Activated T-helper 1 cell treated with Interleukin-2 at 50 U/mL for 16 hours (primary cell): ENCODE measurements at regions not wholly inside any gene's neighbourhood (a gene's known extent, or its start where the extent isn't known, plus 50 kb on each side); places are given as distances from the start of the nearest gene placed in this dataset.
"Not testable (repeated sequence)": the region's sequence is repeated elsewhere in the genome, so short reads cannot be mapped to it uniquely, and the experiment has no call there.

ENCODE experiments used
- DNase-seq: peaks from one replicate; pipeline ENCODE4 v3.0.0-alpha.2; 2020; ENCODE audit warnings: low read depth

DNA sequence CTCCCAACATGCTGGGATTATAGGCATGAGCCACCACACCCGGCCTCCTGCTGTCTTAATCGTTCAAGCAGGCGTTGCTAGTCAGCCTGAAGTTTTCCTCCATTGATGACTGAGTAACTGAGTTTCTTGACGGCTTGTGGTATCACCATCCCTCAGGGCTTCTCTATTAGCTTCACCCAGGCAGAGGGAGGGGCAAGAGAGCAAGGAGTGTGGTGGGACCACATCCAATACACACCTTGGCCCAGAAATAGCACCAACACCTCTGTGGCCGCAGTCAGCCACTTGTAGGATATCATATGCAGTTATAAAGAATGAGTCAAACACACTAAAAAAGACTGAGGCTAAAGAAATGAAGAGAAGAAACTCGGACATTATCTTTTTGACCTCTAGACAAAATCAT lies 1009.4 kb upstream of the CELF4 start:
- DNase-seq, result no peak

DNA sequence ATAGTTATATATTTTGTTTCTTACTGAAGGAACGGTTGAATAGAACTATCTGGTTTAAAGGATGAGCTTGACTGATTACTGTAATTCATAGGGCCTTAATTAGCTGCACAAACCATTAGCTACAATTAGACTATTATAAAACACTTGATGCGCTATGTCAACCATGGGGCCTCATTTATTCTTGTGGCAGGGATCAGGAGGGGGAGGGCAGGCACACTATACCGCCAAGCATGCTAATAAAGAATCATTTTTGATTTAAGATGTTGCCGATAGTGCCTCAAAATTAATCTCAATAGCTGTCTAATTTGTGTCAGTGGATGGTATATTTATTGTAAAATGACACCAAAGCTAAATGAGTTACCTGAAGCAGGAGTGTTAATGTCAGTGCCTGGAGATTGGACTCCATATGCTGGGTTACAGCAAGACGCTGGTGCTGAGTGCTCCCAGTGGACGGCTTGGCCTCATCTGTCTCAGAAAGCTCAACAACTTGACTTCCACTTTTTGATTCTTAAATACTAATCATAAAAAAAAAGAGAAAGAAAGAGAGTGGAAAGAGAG lies 1007.0 kb upstream of the CELF4 start:
- DNase-seq, result no peak

DNA sequence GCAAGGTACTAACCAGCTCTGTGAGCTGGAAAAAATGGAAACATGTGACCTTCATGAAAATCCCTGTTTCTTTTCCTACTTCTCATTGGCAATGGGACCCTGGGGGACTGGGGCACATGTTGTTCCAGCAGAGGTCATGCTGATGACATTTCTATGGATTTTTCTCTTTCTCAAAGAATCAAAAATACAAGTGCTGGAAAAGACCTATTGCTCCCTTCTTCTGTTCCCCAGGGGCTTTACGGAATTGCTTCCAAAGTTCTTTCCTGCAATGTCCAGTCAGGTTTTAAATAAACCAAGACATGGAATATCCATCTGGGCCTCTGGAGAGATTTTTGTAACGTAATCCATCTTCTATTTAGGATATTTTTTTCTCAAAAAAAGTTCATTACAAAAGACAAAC lies 1006.1 kb upstream of the CELF4 start:
- no peak for DNase-seq

DNA sequence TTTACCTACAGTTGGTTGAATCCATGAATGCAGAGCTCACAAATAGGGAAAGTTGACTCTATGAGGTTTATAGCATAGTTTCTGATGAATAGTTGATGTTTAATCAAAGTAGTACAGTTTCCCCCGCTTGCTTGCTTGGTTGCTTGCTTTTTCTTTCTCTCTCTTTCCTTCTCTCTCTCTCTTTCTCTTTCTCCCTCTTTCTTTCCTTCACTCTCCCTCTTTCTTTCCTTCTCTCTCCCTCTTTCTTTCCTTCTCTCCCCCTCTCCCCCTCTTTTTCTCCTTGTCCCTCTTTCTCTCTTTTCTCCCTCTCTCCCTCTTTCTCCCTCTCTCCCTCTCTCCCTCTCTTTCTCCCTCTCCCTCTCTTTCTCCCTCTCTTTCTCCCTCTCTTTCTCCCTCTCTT lies 999.9 kb upstream of the CELF4 start:
- DNase-seq, result no peak

DNA sequence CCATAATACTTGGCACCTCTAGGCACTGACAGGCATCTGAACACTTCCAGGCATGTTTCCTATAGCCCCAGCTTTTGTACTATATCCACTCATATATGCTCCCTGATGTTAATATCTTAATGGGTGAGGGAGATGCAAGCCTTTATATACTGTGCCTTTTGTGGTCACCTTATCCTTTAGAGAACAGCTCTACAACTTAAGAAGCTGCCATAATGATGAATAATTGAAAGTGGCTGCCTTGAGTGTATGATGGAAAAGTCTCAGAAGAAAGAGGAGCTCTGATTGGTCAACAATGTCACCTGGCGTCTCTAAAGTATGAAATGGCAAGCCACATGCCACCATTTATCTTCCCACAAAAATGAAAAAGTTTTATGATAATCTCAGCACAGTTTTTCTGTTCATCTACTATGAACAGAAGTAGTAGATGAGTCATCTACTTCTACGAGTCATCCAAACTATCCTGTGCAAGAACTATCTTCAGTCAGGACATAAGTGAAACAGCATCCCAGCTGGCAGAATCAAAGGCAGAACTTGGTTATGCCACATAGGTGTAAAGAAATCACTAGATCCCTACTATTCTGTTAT lies 997.9 kb upstream of the CELF4 start:
- DNase-seq, result no peak

DNA sequence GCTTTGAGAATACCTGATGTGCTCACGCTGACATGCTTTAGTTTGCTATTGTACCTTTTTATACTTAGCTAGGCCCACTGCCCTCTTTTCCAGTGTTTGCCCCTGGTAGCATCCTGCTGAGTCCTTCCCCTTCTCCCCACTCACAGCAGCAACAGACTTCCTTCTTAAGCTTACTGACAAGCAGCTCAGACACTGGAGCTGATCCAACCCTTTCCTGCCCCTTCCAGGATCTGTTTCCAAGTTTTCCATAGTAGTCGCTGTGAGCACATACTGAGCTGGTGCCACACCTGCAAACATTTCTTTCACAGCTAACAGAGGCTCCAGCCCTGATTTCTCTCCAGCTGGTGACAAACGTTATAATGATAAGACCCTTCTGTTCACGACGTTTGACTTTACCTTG lies 991.4 kb upstream of the CELF4 start:
- DNase-seq, result no peak

DNA sequence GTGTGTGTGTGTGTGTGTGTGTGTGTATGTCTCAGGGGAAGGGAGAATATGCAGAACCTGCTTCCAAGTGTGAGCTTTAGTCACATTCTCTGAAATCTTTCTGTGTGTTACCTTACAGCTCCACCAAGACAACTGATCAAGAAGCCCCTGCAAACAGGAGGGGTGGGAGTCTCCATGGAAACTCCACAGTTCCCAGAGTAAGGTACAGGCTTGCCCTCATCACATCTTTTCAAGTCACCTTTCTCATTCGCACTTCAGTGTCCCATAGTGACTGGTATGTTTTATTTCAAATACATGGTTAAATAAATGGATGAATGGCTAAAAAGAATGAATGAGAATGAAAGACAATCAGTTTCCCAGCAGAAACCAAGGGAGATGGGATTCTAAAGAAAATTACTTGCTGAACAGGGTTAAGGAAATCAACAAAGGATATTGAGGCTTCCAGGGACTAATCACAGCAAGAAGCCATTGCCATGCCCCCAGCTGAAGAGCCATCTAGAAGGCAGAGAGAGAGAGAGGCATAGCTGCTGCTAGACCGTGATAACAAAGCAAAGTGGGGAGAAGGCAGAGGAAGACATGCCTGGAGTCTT lies 987.2 kb upstream of the CELF4 start:
- DNase-seq, result no peak

DNA sequence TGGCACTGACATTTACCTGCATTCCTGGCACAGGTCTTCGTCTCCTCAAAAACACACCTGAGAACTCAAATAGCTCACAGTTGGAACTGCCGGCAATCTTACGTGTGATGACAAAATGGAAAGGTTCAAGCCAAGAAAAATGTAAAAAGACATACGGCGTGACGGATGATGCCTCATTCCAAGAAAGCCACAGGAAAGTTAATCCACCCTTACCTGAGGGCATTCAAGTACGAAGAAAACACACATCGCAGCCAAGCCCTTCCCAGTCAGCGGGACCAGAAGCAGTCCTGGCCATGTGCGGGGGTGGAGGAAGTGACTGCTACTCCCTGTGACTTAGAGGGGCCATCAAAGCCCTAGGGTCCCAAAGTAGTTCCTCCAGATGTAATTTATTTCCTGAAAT lies 986.3 kb upstream of the CELF4 start:
- no peak for DNase-seq

DNA sequence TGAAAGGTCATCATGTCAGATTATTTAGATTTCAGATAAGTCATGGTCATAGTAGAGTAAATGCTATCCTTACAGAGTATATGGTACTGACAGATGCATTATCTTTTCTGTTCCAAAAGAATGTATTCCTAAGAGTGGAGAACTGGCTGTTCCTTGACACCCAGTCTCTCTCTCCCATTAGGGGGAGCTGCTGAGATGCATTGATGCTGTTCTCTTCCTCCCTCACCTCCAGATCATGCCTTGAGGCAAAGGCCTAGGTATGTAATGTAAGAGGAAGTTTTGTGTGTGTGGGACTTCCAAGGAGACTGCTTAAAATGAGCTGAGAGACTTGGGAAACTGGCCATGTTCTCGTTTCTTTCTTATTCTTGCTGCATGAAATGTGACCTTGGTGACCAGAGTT lies 979.5 kb upstream of the CELF4 start:
- DNase-seq, result no peak

DNA sequence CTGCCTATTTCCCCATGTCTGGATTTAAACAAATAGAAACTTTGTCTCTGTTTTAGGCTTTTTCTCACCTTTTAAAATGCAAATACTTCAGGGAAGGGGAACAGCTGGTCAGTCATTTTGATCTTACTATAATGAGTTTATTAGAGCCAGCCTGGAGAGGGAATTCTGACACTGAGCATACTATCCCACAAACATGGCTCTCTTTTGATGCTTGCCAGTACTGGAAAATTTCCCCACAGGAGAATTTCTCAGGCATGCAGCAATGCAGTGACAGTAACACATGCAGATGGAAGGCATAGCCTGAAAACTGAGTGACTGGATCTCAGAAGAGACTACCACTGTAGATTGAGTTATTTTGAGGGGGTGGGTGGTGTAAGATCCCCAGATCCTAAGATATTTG lies 974.3 kb upstream of the CELF4 start:
- no peak for DNase-seq

DNA sequence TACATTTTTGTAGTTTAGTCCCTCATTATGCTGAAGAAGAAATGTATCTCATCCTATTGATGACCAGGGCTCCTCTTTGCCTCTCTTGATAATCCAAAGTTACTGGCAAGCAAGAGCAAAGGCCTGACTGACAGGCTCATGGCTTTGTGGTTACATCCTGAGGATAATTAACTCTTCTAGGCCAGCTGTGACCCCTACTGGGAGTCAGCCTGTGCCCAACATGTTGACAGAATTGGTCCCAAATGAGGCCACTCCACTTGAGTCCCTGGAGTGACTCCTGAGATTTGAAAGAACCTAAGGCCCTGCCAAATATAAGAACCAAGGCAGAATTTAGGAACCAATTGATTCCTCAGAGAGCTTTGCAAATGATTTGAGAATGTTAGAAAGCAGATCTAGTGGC lies 973.8 kb upstream of the CELF4 start:
- DNase-seq, result no peak

DNA sequence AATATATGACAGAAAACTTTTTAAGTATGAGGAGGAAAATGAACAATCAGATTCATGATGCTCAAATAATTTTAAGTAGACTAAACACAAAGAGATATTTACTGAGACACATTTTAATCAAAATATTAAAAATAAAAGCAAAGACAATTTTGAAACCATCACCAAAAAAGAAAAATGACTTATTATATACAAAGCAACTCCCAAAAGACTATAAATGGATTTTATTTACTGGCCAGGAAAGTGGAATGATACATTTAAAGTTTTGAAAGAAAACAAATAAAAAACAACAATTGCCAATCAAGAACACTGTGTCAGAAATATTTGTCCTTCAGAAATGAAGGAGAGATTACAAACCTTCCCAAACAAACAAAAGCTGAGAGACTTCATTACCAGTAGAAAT lies 968.5 kb upstream of the CELF4 start:
- no peak for DNase-seq

DNA sequence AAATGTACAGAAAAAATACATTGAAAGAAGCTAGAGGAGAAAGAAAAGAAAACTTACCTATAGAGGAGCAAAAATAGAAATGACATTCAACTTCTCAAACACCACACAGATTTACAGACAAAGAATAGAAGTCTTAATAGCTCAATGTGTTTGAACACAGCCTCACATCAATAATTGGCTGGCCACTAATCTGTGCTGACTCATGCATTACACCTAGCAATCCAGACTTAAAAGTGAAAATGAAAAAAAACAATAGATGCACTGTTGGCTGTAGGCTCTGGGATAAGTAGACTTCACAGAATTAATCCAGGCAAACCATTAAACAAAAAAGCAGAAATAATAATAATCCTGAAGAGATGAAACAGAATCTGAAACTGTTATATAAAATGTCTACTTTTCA lies 961.3 kb upstream of the CELF4 start:
- DNase-seq, result no peak

DNA sequence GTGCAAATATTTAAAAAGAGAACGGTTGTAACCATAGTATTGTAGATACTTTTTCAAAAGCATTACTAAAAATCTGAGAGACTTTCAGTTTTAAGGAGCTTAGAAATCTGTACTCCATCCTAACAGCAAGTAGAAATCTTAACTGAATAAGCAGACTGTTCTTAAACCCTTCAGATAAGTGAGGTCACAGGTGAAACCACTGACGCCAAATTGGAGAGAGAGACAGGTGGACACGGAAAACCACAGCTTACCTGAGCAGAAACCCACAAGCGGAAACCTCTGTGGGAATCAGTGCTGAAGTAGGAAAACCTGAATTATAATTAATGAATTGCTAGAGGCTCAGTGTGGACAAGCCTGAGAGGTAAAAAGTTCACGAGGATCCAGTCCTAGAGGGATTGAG lies 959.4 kb upstream of the CELF4 start:
- DNase-seq, result no peak

DNA sequence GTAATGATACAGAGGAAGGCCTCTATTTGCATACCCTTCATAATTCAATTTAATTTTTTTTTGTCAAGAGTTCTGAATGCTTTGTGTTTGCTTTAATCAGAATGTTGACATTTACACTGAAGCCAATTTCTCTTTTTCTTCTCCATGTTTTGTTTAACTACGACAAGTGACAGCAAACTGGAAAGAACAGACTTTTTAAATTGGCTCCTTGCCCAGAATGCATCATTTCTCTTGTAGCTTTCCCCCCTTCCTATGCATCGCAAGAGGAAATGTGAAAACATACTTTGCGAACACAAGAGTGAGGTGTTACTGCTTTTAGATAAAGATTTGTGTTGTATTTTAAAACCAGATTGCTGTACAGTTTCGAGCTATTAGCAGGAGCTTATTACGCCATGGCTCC lies 955.2 kb upstream of the CELF4 start:
- DNase-seq, result no peak

DNA sequence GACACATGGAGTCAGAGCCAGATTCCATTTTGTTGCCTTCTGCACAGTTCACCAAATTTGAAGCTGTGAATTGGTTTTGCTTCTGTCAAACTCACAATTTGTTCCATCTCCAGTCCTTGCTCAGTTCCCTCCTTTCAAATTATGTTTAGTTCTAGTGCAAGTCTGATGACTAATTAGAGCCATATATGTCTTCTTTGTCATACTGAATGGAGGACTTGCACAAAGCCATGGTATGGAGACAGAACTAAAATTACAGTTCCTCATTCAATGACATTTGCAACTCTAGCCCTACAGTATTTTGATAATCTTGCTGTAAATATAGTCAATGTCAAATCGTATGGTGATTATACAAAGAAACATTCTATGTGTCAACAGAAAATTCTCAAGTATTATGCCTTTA lies 936.9 kb upstream of the CELF4 start:
- DNase-seq, result no peak

DNA sequence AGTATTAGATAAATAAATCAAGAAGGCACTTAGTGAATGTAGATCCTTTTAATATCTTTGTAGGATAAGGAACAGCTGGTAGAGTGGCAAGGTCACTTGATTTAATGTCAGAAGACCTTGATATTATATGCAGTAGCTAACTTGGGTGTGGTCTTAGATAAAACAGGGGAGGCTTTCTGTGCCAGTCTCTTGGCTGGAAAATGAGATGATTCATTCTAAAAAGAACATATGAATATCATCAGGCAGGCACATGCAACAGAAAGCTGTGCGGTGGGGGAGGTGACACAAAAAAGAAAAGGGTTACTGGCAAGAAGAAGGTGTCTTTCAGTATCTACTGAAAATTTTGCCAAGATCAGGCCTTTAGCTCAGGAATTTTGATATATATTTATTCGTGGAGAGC lies 931.7 kb upstream of the CELF4 start:
- DNase-seq, result no peak

DNA sequence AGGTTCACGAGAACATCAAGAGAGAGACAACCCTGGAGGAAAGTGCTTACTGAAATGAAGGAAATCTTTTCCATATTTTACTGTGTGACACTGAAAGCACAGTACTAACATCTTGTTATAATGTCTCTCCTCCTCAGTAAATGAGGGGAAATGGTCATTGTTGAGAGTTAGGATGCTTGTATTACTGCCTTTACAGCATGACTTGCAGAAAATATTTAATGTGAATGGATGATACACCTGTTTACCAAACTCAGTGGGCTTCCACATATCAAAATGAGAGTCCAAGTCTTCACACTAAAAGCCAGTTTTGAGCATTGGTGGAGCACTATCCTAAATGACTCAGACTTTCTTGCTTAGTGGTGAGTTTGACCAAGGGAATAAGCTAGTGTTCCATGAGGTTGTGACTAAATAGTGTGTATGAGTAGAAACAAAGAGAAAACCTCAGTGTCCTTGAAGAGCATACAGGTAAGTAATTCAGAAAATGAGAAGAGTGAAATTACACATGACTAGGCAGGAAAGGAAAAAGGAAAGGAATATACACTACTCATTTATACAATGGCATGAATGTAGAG lies 930.7 kb upstream of the CELF4 start:
- DNase-seq, result no peak

DNA sequence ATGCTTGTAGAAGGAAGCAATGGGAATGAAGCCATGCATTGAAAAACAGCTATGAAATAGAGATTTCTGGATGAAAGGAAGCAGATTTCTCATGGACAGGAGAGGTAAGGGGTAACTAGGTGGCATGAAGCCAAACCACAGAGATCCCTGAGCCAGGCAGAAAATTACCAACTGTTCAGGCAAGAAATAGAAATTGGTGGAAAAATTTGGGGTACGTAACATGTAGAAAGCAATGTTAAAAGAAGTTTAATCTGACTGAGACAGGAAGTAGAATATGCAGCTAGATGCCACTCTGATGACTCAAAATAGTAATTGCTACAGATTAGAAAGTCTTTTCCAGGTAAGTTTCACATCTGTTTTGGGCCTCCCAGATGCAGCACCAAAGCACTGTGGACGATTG lies 928.5 kb upstream of the CELF4 start:
- DNase-seq, result no peak

DNA sequence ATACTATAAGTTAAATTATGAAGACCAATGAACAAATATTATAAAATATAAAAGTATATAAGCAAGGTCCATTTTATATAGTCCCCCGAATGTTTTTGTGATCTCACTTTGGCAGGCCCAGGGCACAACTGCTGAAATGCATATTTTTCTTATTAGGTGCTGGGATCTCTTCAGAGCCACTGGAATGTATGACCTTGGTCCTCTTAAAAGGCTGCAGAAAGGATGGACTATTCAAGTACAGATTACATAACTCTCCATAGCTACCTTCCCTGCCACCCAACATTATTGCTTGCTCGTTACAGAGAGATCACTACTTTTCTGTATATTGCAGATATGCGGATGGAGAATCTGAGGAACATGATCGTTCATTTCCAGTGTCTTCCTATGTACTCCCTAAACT lies 925.6 kb upstream of the CELF4 start:
- no peak for DNase-seq

DNA sequence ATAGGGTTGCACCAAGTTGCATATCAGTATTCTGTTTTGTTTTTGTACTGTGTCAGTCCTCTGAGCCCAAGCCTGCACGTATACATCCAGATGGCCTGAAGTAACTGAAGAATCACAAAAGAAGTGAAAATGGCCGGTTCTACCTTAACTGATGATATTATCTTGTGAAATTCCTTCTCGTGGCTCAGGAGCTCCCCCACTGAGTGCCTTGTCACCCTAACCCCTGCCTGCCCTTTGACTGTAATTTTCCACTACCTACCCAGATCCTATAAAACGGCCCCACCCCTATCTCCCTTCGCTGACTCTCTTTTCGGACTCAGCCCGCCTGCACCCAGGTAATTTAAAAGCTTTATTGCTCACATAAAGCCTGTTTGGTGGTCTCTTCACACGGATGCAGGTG lies 924.1 kb upstream of the CELF4 start:
- DNase-seq, result not testable (repeated sequence)

DNA sequence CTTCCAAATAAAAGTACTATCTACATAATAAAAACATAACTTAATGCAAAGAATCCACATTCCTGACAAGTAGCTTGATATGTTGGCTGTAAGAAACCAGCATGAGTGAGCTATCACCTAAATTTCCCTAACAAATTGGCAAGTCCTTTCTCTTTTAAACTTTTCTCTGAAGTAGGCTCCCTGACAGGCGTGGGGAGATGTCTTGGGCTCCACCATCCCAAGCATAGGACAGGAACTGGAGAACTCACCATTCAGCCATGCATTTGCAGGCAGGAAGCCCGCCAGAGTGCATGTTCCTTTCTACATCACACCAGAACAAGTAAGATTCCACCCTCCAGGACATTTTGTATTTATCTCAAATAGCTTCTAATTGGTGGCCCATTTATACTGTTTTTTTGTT lies 921.9 kb upstream of the CELF4 start:
- DNase-seq, result no peak

DNA sequence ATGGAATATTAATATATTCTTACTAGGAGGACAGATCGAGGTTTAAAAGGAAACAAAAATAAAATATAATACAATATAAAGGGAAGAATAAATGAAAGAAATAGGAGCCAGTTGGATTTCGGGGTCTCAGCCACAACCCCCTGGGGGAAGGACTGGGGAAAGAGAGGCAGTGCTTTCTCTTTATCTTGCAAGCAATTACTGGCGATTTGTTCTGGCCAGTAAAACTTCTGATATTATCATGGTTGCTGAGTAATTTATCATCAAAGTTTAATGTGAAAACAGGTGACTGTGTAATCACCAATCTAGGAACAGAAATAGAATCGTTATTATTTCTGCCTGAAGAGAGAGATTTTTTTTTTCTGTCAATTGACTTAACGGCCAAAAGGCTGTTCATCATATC lies 917.7 kb upstream of the CELF4 start:
- DNase-seq, result no peak

DNA sequence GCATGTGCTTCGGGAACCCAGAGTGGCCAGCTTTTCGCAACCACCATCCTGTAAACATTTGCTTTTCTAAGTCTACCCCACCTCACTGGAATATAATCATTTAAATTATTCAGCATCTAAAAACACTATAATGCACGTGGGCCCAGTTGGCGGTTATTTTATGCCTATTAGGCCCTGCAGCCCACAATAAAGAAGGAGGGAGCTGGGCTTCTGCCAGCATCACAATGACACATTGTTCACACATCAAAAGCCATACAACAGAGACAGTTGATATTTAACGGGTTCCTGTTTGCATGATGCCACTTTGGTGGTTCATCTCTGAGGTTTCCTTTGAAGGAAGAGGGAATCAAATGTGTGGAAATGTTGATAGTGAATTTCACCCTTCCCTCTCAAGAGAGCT lies 916.0 kb upstream of the CELF4 start:
- DNase-seq, result no peak
